Cardiac muscle cell (in vitro differentiated cells and primary cell): ENCODE measurements at regions not wholly inside any gene's neighbourhood (a gene's known extent, or its start where the extent isn't known, plus 50 kb on each side); places are given as distances from the start of the nearest gene placed in this dataset.
"Not testable (repeated sequence)": the region's sequence is repeated elsewhere in the genome, so short reads cannot be mapped to it uniquely, and the experiment has no call there.

Source experiments
- DNase-seq, 2 donors: peaks; one replicate each; pipeline versions ENCODE4 v3.0.0 to v3.0.0-alpha.2; 2010 to 2017; ENCODE audit warnings: low read depth in 1 of 2, low spot score in 1 of 2
- H3K27ac ChIP-seq: fragments of 200-600 bp; sonication (generic); 2 replicates; pipeline ENCODE4 v1.5.1; 2016
- H3K27me3 ChIP-seq: fragments of 200-600 bp; sonication (generic); 2 replicates; pipeline ENCODE4 v1.6.0; 2016; ENCODE audit warnings: control low read depth
- H3K36me3 ChIP-seq: fragments of 200-600 bp; sonication (generic); 2 replicates; pipeline ENCODE4 v1.5.1; 2016; ENCODE audit warnings: control low read depth
- H3K4me1 ChIP-seq: fragments of 200-600 bp; sonication (generic); 2 replicates; pipeline ENCODE4 v1.8.1; 2017; ENCODE audit warnings: low read depth, mild to moderate bottlenecking, mixed run types
- H3K4me3 ChIP-seq: fragments of 200-600 bp; sonication (generic); 2 replicates; pipeline ENCODE4 v1.5.1; 2016; ENCODE audit warnings: mild to moderate bottlenecking
- H3K9me3 ChIP-seq: fragments of 200-600 bp; sonication (generic); 2 replicates; pipeline ENCODE4 v1.5.1; 2017; ENCODE audit warnings: low read depth, mild to moderate bottlenecking, control low read depth
- CTCF ChIP-seq: IDR thresholded peaks from 2 replicates; pipeline ENCODE4 v1.5.1; 2012; ENCODE audit warnings: low read depth, mild to moderate bottlenecking, low read length

- Histone ChIP-seq H3K9me3 (no peaks in the 10 kb centered on the region), H3K4me3 (no peak overlapping the region), H3K27me3 (no peaks in the 10 kb centered on the region), H3K36me3 (no peaks in the 10 kb centered on the region), H3K27ac (no peak overlapping the region), H3K4me1 (no peaks in the 10 kb centered on the region)
- DNase-seq, result no peak
- no peak for TF ChIP-seq CTCF
Measured at GRCh38 chr11:87501388-87501787, 463.7 kb downstream of the TMEM135 start.

- H3K27me3 ChIP-seq, H3K27ac ChIP-seq, H3K9me3 ChIP-seq, DNase-seq, H3K36me3 ChIP-seq, H3K4me1 ChIP-seq, H3K4me3 ChIP-seq: not testable (repeated sequence)
Measured at GRCh38 chr11:87494936-87495335, 457.2 kb downstream of the TMEM135 start.

GRCh38 chr11:87494026-87494425 lies 456.3 kb downstream of the TMEM135 start:
- not testable (repeated sequence) for H3K27me3 ChIP-seq

GRCh38 chr11:87493516-87493915 lies 455.8 kb downstream of the TMEM135 start:
- DNase-seq, result no peak
- TF ChIP-seq CTCF, result no peak
- no peak overlapping the region for H3K4me3 ChIP-seq

More at GRCh38 chr11:87494026-87494425, 456.3 kb downstream of the TMEM135 start:
- not testable (repeated sequence) for H3K4me3 ChIP-seq, H3K27ac ChIP-seq, H3K4me1 ChIP-seq, H3K36me3 ChIP-seq, DNase-seq, H3K9me3 ChIP-seq

GRCh38 chr11:87491381-87491780 lies 453.6 kb downstream of the TMEM135 start:
- no peaks in the 10 kb centered on the region for H3K27me3 ChIP-seq
- no peak overlapping the region for H3K27ac ChIP-seq
- no peaks in the 10 kb centered on the region for H3K36me3 ChIP-seq
- no peaks in the 10 kb centered on the region for H3K4me1 ChIP-seq
- no peaks in the 10 kb centered on the region for H3K9me3 ChIP-seq
- TF ChIP-seq CTCF, result no peak
- no peak overlapping the region for H3K4me3 ChIP-seq
- DNase-seq, result no peak

More at GRCh38 chr11:87493516-87493915, 455.8 kb downstream of the TMEM135 start:
- Histone ChIP-seq H3K9me3 (no peaks in the 10 kb centered on the region), H3K27ac (no peak overlapping the region), H3K27me3 (no peaks in the 10 kb centered on the region), H3K36me3 (no peaks in the 10 kb centered on the region), H3K4me1 (no peaks in the 10 kb centered on the region)

- Histone ChIP-seq H3K4me3 (no peak overlapping the region), H3K27me3 (no peaks in the 10 kb centered on the region), H3K27ac (no peak overlapping the region), H3K9me3 (no peaks in the 10 kb centered on the region), H3K36me3 (no peaks in the 10 kb centered on the region), H3K4me1 (no peaks in the 10 kb centered on the region)
- DNase-seq, result no peak
- TF ChIP-seq CTCF, result no peak
Measured at GRCh38 chr11:87490671-87491070, 452.9 kb downstream of the TMEM135 start.

GRCh38 chr11:87484566-87484965 lies 446.8 kb downstream of the TMEM135 start:
- no peaks in the 10 kb centered on the region for H3K9me3 ChIP-seq
- no peaks in the 10 kb centered on the region for H3K4me1 ChIP-seq
- no peak overlapping the region for H3K4me3 ChIP-seq
- H3K27me3 ChIP-seq, result no peaks in the 10 kb centered on the region
- no peak overlapping the region for H3K27ac ChIP-seq
- no peaks in the 10 kb centered on the region for H3K36me3 ChIP-seq
- no peak for DNase-seq
- TF ChIP-seq CTCF, result no peak
